Limb (tissue), 2 donors: ENCODE measurements at regions not wholly inside any gene's neighbourhood (a gene's known extent, or its start where the extent isn't known, plus 50 kb on each side); places are given as distances from the start of the nearest gene placed in this dataset.

Experiments
- DNase-seq, 2 donors: peaks; one replicate each; pipeline ENCODE4 v3.0.0-alpha.2; 2016; ENCODE audit errors: extremely low spot score in 2 of 2

GRCh38 chr10:10657139-10657760 is 360.4 kb upstream of the CELF2 start:
- DNase-seq, result no peak

GRCh38 chr10:10658172-10658785 is 359.4 kb upstream of the CELF2 start:
- no peak for DNase-seq

- no peak for DNase-seq
These were observed 357.6 kb upstream of the CELF2 start for GRCh38 chr10:10660054-10660453.

- no peak for DNase-seq
These were observed 356.5 kb upstream of the CELF2 start for GRCh38 chr10:10661176-10661575.

GRCh38 chr10:10662716-10663408 is 354.8 kb upstream of the CELF2 start:
- peak in 1 of 2 donors; percentile 17 for DNase-seq

GRCh38 chr10:10663622-10664021 is 354.1 kb upstream of the CELF2 start:
- no peak for DNase-seq

- no peak for DNase-seq
These were observed 351.9 kb upstream of the CELF2 start for GRCh38 chr10:10665750-10666149.

- DNase-seq, result no peak
These were observed 350.2 kb upstream of the CELF2 start for GRCh38 chr10:10667466-10667865.

- DNase-seq, result peak in 1 of 2 donors; percentile 55
These were observed 340.7 kb upstream of the CELF2 start for GRCh38 chr10:10676972-10677371.

GRCh38 chr10:10677479-10677878 is 340.2 kb upstream of the CELF2 start:
- DNase-seq, result peak; percentile 33 to 72

GRCh38 chr10:10680496-10680895 is 337.2 kb upstream of the CELF2 start:
- DNase-seq, result no peak

GRCh38 chr10:10684972-10685371 is 332.7 kb upstream of the CELF2 start:
- DNase-seq, result no peak

- DNase-seq, result no peak
These were observed 332.1 kb upstream of the CELF2 start for GRCh38 chr10:10685566-10685965.

- no peak for DNase-seq
These were observed 329.9 kb upstream of the CELF2 start for GRCh38 chr10:10687751-10688150.

GRCh38 chr10:10699427-10699826 is 318.2 kb upstream of the CELF2 start:
- DNase-seq, result no peak

GRCh38 chr10:10701084-10701611 is 316.5 kb upstream of the CELF2 start:
- no peak for DNase-seq

- DNase-seq, result no peak
These were observed 315.5 kb upstream of the CELF2 start for GRCh38 chr10:10702211-10702610.

- no peak for DNase-seq
These were observed 314.3 kb upstream of the CELF2 start for GRCh38 chr10:10703382-10703781.

GRCh38 chr10:10712155-10712704 is 305.4 kb upstream of the CELF2 start:
- no peak for DNase-seq

- no peak for DNase-seq
These were observed 303.3 kb upstream of the CELF2 start for GRCh38 chr10:10714327-10714726.

GRCh38 chr10:10716972-10717371 is 300.7 kb upstream of the CELF2 start:
- DNase-seq, result no peak

- DNase-seq, result peak in 1 of 2 donors; percentile 17
These were observed 295.2 kb upstream of the CELF2 start for GRCh38 chr10:10722422-10722821.
